Esophagus muscularis mucosa (tissue), 4 donors: ENCODE measurements at regions not wholly inside any gene's neighbourhood (a gene's known extent, or its start where the extent isn't known, plus 50 kb on each side); places are given as distances from the start of the nearest gene placed in this dataset.

ENCODE experiments used
- DNase-seq: peaks from one replicate; pipeline ENCODE4 v3.0.0-alpha.2; 2017; ENCODE audit errors: extremely low spot score
- H3K27ac ChIP-seq, 4 donors: fragments of 200-600 bp; sonication (generic); replicated peaks in 1 of 4; 1 replicate in 3 of 4; 2 replicates in 1 of 4; pipeline ENCODE4 v1.5.1; 2016 to 2019; ENCODE audit warnings: mild to moderate bottlenecking in 1 of 4
- H3K27me3 ChIP-seq, 4 donors: fragments of 200-600 bp; sonication (generic); one replicate each; pipeline versions ENCODE4 v1.5.1 to v1.6.0; 2016 to 2019
- H3K36me3 ChIP-seq, 4 donors: fragments of 200-600 bp; sonication (generic); one replicate each; pipeline ENCODE4 v1.5.1; 2016 to 2019
- H3K4me1 ChIP-seq, 4 donors: fragments of 200-600 bp; sonication (generic); one replicate each; pipeline ENCODE4 v1.5.1; 2016 to 2019
- H3K4me3 ChIP-seq, 4 donors: fragments of 200-600 bp; sonication (generic); 1 replicate in 2 of 4; 2 replicates in 2 of 4; pipeline ENCODE4 v1.5.1; 2016 to 2019; ENCODE audit warnings: mild to moderate bottlenecking in 4 of 4, moderate library complexity in 1 of 4
- H3K9me3 ChIP-seq, 4 donors: fragments of 200-600 bp; sonication (generic); 1 replicate in 3 of 4; 2 replicates in 1 of 4; pipeline ENCODE4 v1.5.1; 2016 to 2019
- EP300 ChIP-seq: sonication (generic); formaldehyde crosslinking; IDR thresholded peaks from one replicate; pipeline ENCODE4 v1.6.1; 2017; ENCODE audit warnings: antibody characterized with exemption
- POLR2A ChIP-seq: fragments of 450-650 bp; IDR thresholded peaks from one replicate; pipeline ENCODE4 v1.6.1; 2017; ENCODE audit warnings: antibody characterized with exemption, moderate library complexity, mild to moderate bottlenecking, low read depth
- POLR2AphosphoS5 ChIP-seq, 2 donors: sonication (generic); formaldehyde crosslinking; IDR thresholded peaks; one replicate each; pipeline ENCODE4 v1.6.1; 2017; ENCODE audit warnings: antibody characterized with exemption in 2 of 2
- WGBS: methylation state at CpG from one replicate; pipeline ENCODE4 v1.1.5; 2018; 5-methylcytosine and 5-hydroxymethylcytosine counted together
- intact Hi-C: fragments of 100-400 bp; cut with DNase I; formaldehyde crosslinking; loops from one replicate; pipeline ENCODE4 v1.15.1; 2023
- TF ChIP-seq, protein P1 (sequence below), 3 experiments: fragments of 200-600 bp in 2 of 3; fragments of 450-650 bp in 1 of 3; sonication (generic) in 2 of 3; IDR thresholded peaks; one replicate each; pipeline ENCODE4 v1.5.1; 2017 to 2019; ENCODE audit warnings: antibody characterized with exemption in 3 of 3, mild to moderate bottlenecking in 2 of 3, moderate library complexity in 1 of 3

DNA sequence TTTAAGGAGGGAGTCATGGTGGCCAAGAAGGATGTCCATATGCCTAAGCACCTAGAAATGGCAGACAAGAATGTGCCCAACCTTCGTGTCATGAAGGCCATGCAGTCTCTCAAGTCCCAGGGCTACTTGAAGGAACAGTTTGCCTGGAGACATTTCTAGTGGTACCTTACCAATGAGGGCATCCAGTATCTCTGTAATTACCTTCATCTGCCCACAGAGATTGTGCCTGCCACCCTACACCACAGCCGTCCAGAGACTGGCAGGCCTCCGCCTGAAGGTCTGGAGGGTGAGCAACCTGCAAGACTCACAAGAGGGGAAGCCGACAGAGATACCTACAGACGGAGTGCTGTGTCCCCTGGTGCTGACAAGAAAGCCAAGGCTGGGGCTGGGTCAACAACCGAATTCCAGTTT is 115.0 kb downstream of the HFE start:
- H3K36me3 ChIP-seq = no peaks in the 10 kb centered on the region
- no peaks in the 10 kb centered on the region for H3K9me3 ChIP-seq
- 98% methylated on average over 6 of the region's 6 CpGs for WGBS
- peaks cover 0 to 21% (median 0%) of the 10 kb centered on the region in 4 donors for H3K27me3 ChIP-seq
- H3K27ac ChIP-seq = no peak overlapping the region
- TF ChIP-seq, protein P1, sequence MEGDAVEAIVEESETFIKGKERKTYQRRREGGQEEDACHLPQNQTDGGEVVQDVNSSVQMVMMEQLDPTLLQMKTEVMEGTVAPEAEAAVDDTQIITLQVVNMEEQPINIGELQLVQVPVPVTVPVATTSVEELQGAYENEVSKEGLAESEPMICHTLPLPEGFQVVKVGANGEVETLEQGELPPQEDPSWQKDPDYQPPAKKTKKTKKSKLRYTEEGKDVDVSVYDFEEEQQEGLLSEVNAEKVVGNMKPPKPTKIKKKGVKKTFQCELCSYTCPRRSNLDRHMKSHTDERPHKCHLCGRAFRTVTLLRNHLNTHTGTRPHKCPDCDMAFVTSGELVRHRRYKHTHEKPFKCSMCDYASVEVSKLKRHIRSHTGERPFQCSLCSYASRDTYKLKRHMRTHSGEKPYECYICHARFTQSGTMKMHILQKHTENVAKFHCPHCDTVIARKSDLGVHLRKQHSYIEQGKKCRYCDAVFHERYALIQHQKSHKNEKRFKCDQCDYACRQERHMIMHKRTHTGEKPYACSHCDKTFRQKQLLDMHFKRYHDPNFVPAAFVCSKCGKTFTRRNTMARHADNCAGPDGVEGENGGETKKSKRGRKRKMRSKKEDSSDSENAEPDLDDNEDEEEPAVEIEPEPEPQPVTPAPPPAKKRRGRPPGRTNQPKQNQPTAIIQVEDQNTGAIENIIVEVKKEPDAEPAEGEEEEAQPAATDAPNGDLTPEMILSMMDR (IDR thresholded peaks at IDR 0.05) = no peak
- TF ChIP-seq POLR2AphosphoS5 (IDR thresholded peaks at IDR 0.05) = no peak
- no peak for TF ChIP-seq EP300
- TF ChIP-seq POLR2A = no peak
- H3K4me1 ChIP-seq = peaks cover 3 to 41% (median 37%) of the 10 kb centered on the region in 4 donors
- no peak overlapping the region for H3K4me3 ChIP-seq
- intact Hi-C loops = no loop called here
- no peak for DNase-seq

DNA sequence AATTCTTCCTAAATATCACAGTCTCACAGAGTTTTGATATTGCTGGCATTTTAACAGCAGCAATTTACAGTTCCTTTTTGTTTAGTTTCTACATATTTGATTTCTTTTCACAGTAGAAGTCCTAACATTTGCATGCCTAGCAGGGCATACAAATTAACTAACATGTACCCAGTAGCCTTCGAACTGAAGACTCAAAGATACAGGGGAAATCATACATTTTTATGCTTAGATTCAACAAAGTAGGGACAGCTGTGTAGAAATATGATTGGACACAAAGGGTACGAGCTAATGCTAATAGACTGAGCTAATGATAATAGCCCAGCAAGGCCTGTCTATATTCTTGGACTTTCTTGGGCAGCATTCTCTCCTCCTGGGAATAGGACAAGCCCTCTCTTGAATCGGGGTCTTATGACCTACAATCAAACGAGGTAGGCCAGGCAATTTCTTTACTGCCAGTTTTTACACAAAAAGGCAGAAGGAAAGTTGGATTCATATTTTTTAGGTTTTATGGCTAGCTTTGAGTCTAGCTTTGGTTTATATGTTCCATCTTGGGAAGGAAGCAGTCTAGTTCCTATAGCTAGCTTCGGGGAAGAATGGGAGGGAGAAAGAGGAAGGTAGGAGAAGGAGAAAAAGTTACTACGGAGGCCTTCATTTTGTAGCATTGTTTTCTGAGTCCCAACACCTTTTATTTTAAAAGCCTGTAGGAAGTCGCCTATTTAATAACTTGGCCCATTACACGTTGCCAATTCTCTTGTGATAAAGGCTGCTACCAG is 115.8 kb downstream of the HFE start:
- H3K4me1 ChIP-seq = peaks cover 3 to 36% (median 33%) of the 10 kb centered on the region in 4 donors
- H3K36me3 ChIP-seq = no peaks in the 10 kb centered on the region
- H3K27ac ChIP-seq = peak overlapping the region in 1 of 4 donors; percentile 95
- H3K4me3 ChIP-seq = no peak overlapping the region
- no peaks in the 10 kb centered on the region for H3K9me3 ChIP-seq
- peaks cover 0 to 20% (median 0%) of the 10 kb centered on the region in 4 donors for H3K27me3 ChIP-seq
- no peak for TF ChIP-seq POLR2A
- TF ChIP-seq POLR2AphosphoS5 (IDR thresholded peaks at IDR 0.05) = no peak
- TF ChIP-seq, protein P1 (IDR thresholded peaks at IDR 0.05) = no peak
- TF ChIP-seq EP300 = no peak
- 65% methylated on average over 8 of the region's 8 CpGs for WGBS
- no peak for DNase-seq
- intact Hi-C loops = no loop called here

DNA sequence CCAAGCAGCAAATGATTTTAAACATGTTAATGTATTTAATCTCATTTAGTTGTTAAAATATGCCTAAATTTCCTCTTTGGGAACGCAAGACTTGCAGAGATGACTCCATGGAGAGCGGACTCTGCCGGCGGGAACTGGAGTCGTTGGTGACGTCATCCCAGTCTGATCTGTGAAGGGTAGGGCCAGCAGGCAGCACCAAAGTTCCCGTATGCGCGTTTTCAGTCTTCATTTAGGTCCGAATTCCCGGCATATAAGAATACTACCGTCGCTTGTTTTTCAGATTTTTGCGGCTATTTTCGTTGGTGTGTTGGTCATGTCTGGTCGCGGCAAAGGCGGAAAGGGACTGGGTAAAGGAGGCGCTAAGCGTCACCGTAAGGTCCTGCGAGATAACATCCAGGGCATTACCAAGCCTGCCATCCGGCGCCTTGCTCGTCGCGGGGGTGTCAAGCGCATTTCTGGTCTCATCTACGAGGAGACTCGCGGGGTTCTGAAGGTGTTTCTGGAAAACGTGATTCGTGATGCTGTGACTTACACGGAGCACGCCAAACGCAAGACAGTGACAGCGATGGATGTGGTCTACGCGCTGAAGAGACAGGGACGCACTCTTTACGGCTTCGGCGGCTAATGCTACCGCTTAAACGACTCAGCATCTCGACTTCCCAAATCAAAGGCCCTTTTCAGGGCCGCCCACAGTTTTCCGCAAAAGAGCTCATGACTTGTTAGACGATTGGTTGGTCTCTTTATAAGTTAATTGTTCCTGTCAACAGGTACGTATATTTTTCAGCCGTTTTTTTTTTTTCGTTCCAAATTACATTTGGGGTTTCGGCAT is 117.3 kb downstream of the HFE start:
- Histone ChIP-seq H3K4me3 (peak overlapping the region; percentile 64 to 74 (median 72)), H3K9me3 (no peaks in the 10 kb centered on the region), H3K36me3 (no peaks in the 10 kb centered on the region), H3K27me3 (peaks cover 0 to 15% (median 0%) of the 10 kb centered on the region in 4 donors), H3K27ac (peak overlapping the region; percentile 88 to 95 (median 94)), H3K4me1 (peaks cover 3 to 26% (median 23%) of the 10 kb centered on the region in 4 donors)
- under 1% methylated on average over 53 of the region's 53 CpGs for WGBS
- intact Hi-C loops = no loop called here
- peak; percentile 71 for TF ChIP-seq POLR2A
- no peak for TF ChIP-seq EP300
- TF ChIP-seq, protein P1 (IDR thresholded peaks at IDR 0.05) = peak in 2 of 3 experiments; percentile 22 to 56
- peak; percentile 96 to 99 for TF ChIP-seq POLR2AphosphoS5 (IDR thresholded peaks at IDR 0.05)
- peak; percentile 97 for DNase-seq

DNA sequence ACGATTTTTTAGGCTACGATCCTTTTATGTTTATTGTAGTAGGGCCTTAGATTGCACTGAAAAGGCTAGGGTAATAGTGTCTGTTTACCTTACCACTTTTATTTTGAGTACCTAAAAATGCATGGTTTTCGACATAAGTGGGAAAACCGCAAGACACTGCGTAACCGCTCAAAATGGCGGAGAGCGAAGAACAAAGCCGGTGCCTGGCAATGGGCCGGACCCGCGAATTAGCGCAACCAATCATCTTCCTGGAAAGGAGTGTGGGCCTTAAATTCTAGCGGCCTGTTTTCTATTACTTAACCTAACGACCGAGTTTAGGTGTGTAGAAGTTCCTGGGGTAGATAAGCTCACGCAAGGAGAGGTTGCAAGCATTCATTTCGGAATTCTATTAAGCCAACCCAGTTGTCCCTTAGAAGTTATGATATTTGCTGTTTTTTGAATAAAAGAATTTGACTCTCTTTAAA is 118.0 kb downstream of the HFE start:
- TF ChIP-seq POLR2A (no peak), EP300 (no peak), POLR2AphosphoS5 (IDR thresholded peaks at IDR 0.05) (peak; percentile 4 to 75)
- TF ChIP-seq, protein P1 (IDR thresholded peaks at IDR 0.05) = no peak

More for the DNA sequence above, 118.0 kb downstream of the HFE start:
- peak overlapping the region; percentile 88 to 95 (median 94) for H3K27ac ChIP-seq
- no peaks in the 10 kb centered on the region for H3K36me3 ChIP-seq
- H3K27me3 ChIP-seq = peaks cover 0 to 15% (median 0%) of the 10 kb centered on the region in 4 donors
- 1% methylated on average over 18 of the region's 18 CpGs for WGBS
- H3K4me1 ChIP-seq = peaks cover 3 to 22% (median 18%) of the 10 kb centered on the region in 4 donors
- intact Hi-C loops = no loop called here
- no peak for DNase-seq
- peak overlapping the region; percentile 64 to 74 (median 72) for H3K4me3 ChIP-seq
- no peaks in the 10 kb centered on the region for H3K9me3 ChIP-seq
